ENCODE measurements at regions not wholly inside any gene's neighbourhood (a gene's known extent, or its start where the extent isn't known, plus 50 kb on each side); places are given as distances from the start of the nearest gene placed in this dataset.

DNA sequence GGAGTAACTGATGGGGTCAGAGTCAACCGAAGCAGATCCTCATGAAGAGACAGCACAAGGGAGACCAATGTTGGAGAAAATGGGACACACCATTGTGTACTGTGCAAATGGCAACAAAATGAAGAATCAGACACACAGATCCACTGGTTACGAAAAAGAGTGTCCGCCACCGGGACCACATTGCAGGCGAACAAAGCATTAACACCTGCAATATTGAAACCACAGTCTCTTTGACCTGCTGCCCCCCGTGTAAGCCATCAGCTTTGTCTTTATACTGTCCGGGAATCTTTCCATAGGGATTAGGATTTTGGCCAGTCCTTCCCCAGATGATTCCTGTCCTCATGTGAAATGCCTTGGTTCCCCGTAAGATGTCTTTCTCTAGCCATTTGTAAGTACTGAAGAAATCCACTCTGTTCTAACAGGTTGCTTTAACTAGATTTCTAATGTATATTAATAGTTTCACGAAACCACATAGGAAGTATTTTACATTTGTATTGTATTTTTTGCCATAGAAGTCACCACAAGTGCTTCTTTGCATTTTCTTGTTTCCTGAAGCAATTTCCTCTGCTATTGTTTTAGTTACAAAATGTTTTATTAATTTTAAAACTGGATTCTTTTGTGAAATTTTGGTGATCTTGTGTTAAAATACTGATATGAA is 140.8 kb upstream of the NFE2L3 start:
- H3K27me3 Mint-ChIP-seq, result peaks cover 24% of the 10 kb centered on the region
- TF ChIP-seq, protein P1, sequence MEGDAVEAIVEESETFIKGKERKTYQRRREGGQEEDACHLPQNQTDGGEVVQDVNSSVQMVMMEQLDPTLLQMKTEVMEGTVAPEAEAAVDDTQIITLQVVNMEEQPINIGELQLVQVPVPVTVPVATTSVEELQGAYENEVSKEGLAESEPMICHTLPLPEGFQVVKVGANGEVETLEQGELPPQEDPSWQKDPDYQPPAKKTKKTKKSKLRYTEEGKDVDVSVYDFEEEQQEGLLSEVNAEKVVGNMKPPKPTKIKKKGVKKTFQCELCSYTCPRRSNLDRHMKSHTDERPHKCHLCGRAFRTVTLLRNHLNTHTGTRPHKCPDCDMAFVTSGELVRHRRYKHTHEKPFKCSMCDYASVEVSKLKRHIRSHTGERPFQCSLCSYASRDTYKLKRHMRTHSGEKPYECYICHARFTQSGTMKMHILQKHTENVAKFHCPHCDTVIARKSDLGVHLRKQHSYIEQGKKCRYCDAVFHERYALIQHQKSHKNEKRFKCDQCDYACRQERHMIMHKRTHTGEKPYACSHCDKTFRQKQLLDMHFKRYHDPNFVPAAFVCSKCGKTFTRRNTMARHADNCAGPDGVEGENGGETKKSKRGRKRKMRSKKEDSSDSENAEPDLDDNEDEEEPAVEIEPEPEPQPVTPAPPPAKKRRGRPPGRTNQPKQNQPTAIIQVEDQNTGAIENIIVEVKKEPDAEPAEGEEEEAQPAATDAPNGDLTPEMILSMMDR (IDR thresholded peaks at IDR 0.05), result no peak
- ChIA-PET CTCF (no interaction called here), POLR2A (no interaction called here)
- H3K27ac Mint-ChIP-seq, result no peak overlapping the region
- Histone ChIP-seq H3K27ac (ENCODE audit: low read depth in 1 of 2, low read length in 2 of 2) (no peak overlapping the region), H3K4me3 (ENCODE audit: low read length) (no peak overlapping the region), H3K4me1 (ENCODE audit: insufficient read depth, low read length) (no peaks in the 10 kb centered on the region), H3K36me3 (ENCODE audit: insufficient read depth, low read length) (no peaks in the 10 kb centered on the region), H3K27me3 (ENCODE audit: control insufficient read depth in 1 of 2, insufficient read depth in 2 of 2, low read length in 2 of 2) (peaks cover 0 to 2% of the 10 kb centered on the region in 2 experiments), H3K9me3 (ENCODE audit: control insufficient read depth in 1 of 2, insufficient read depth in 1 of 2, low read length in 2 of 2) (no peaks in the 10 kb centered on the region)
- ATAC-seq (ENCODE audit: poor library complexity) (no peak), DNase-seq (no peak)
- no peak overlapping the region for H3K4me3 Mint-ChIP-seq
- H3K9me3 Mint-ChIP-seq, result no peaks in the 10 kb centered on the region
- no peaks in the 10 kb centered on the region for H3K36me3 Mint-ChIP-seq (ENCODE audit: low read depth)
- intact Hi-C loops (cut with DNase I, micrococcal nuclease), result no loop called here
- no peaks in the 10 kb centered on the region for H3K4me1 Mint-ChIP-seq (ENCODE audit: low read depth)

DNA sequence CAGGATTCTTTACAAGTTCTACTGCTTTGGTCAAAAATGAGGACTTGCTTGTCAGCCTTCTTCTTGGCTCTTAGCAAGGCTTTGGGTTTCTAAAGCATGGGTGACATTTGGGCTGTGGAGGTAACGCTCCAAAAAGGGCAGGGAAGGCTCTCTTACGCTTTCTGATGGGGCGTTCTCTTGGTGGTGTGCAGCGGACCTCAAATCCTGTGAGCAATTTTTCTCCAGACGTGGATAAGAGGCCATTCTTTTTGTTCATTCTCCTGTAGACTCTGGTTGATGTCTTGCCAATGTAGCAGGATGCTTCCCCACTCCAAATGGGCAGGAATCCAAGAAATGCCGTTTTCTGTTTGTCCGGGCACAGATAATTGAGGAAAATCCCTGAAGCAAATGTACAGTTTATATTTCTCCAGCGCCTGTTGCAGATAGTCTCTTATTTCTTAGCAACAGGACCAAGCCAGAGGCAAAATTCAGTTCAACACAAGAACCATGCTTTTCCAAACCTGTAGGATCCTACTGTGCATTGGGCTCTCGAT is 138.4 kb upstream of the NFE2L3 start:
- TF ChIP-seq, protein P1 (IDR thresholded peaks at IDR 0.05), result no peak
- intact Hi-C loops (cut with DNase I, micrococcal nuclease), result no loop called here
- no peak for DNase-seq
- no peak overlapping the region for H3K27ac ChIP-seq (ENCODE audit: low read depth in 1 of 2, low read length in 2 of 2)
- no peak overlapping the region for H3K27ac Mint-ChIP-seq
- H3K9me3 ChIP-seq (ENCODE audit: control insufficient read depth in 1 of 2, insufficient read depth in 1 of 2, low read length in 2 of 2), result no peaks in the 10 kb centered on the region
- peaks cover 0 to 5% of the 10 kb centered on the region in 2 experiments for H3K27me3 ChIP-seq (ENCODE audit: control insufficient read depth in 1 of 2, insufficient read depth in 2 of 2, low read length in 2 of 2)
- H3K4me1 ChIP-seq (ENCODE audit: insufficient read depth, low read length), result no peaks in the 10 kb centered on the region
- CTCF ChIA-PET, result no interaction called here
- ATAC-seq (ENCODE audit: poor library complexity), result no peak
- H3K4me1 Mint-ChIP-seq (ENCODE audit: low read depth), result no peaks in the 10 kb centered on the region
- peaks cover 9% of the 10 kb centered on the region for H3K9me3 Mint-ChIP-seq
- H3K4me3 Mint-ChIP-seq, result no peak overlapping the region
- H3K27me3 Mint-ChIP-seq, result peaks cover 35% of the 10 kb centered on the region
- H3K4me3 ChIP-seq (ENCODE audit: low read length), result no peak overlapping the region
- POLR2A ChIA-PET, result no interaction called here
- no peaks in the 10 kb centered on the region for H3K36me3 Mint-ChIP-seq (ENCODE audit: low read depth)
- H3K36me3 ChIP-seq (ENCODE audit: insufficient read depth, low read length), result no peaks in the 10 kb centered on the region

DNA sequence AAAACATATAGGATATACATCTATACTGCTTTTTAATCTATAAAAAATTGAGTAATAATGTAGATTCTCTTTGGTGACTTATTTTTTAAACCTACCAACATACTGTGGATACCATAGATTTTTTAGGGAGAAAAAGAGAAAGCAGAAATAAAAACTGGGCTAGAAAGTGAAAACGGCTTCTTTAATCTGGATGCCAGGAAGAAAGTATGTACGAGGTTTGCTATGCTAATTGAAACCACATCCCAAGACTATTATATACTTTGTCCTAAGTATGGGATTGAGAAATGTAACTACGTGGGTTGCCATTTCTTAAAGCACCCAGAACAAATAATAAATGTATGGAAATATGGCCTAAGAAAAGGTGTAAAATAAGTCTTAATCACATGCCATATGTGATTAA is 129.0 kb upstream of the NFE2L3 start:
- Mint-ChIP-seq H3K9me3 (no peaks in the 10 kb centered on the region), H3K27ac (no peak overlapping the region), H3K4me3 (no peak overlapping the region), H3K27me3 (peaks cover 16% of the 10 kb centered on the region), H3K36me3 (ENCODE audit: low read depth) (no peaks in the 10 kb centered on the region), H3K4me1 (ENCODE audit: low read depth) (no peaks in the 10 kb centered on the region)
- H3K9me3 ChIP-seq (ENCODE audit: control insufficient read depth in 1 of 2, insufficient read depth in 1 of 2, low read length in 2 of 2), result no peaks in the 10 kb centered on the region
- H3K4me3 ChIP-seq (ENCODE audit: low read length), result no peak overlapping the region
- ATAC-seq (ENCODE audit: poor library complexity) (no peak), DNase-seq (no peak)
- H3K4me1 ChIP-seq (ENCODE audit: insufficient read depth, low read length), result no peaks in the 10 kb centered on the region
- intact Hi-C loops (cut with DNase I, micrococcal nuclease), result no loop called here
- TF ChIP-seq, protein P1 (IDR thresholded peaks at IDR 0.05), result no peak
- H3K27me3 ChIP-seq (ENCODE audit: control insufficient read depth in 1 of 2, insufficient read depth in 2 of 2, low read length in 2 of 2), result peaks cover 0 to 3% of the 10 kb centered on the region in 2 experiments
- H3K27ac ChIP-seq (ENCODE audit: low read depth in 1 of 2, low read length in 2 of 2), result no peak overlapping the region
- POLR2A ChIA-PET, result no interaction called here
- no peaks in the 10 kb centered on the region for H3K36me3 ChIP-seq (ENCODE audit: insufficient read depth, low read length)
- CTCF ChIA-PET, result no interaction called here
